Muscle layer of colon (tissue), 2 donors: ENCODE measurements at regions not wholly inside any gene's neighbourhood (a gene's known extent, or its start where the extent isn't known, plus 50 kb on each side); places are given as distances from the start of the nearest gene placed in this dataset.

Experiments
- H3K27ac ChIP-seq: one replicate; pipeline ENCODE4 v1.7.0; 2013; ENCODE audit warnings: low read depth, mild to moderate bottlenecking, low read length, moderate library complexity
- H3K27me3 ChIP-seq, 2 donors: one replicate each; pipeline ENCODE4 v1.7.0; 2013; ENCODE audit warnings: low read length in 2 of 2, mild to moderate bottlenecking in 2 of 2; ENCODE audit not compliant: insufficient read depth in 2 of 2, control insufficient read depth in 1 of 2
- H3K36me3 ChIP-seq: one replicate; pipeline ENCODE4 v1.7.0; 2013; ENCODE audit warnings: mild to moderate bottlenecking, low read length; ENCODE audit not compliant: insufficient read depth
- H3K4me1 ChIP-seq: one replicate; pipeline ENCODE4 v1.7.0; 2013; ENCODE audit warnings: mild to moderate bottlenecking, low read length; ENCODE audit not compliant: insufficient read depth
- H3K4me3 ChIP-seq, 2 donors: one replicate each; pipeline ENCODE4 v1.7.0; 2013; ENCODE audit warnings: low read length in 2 of 2, low read depth in 1 of 2, mild to moderate bottlenecking in 1 of 2, moderate library complexity in 1 of 2
- H3K9ac ChIP-seq: one replicate; pipeline ENCODE4 v1.7.0; 2013; ENCODE audit warnings: low read length
- H3K9me3 ChIP-seq: one replicate; pipeline ENCODE4 v1.7.0; 2013; ENCODE audit warnings: mild to moderate bottlenecking, low read length
- donor health status: abdominal sarcoma.
- donor health status: Adenocarcinoma of cecum.

DNA sequence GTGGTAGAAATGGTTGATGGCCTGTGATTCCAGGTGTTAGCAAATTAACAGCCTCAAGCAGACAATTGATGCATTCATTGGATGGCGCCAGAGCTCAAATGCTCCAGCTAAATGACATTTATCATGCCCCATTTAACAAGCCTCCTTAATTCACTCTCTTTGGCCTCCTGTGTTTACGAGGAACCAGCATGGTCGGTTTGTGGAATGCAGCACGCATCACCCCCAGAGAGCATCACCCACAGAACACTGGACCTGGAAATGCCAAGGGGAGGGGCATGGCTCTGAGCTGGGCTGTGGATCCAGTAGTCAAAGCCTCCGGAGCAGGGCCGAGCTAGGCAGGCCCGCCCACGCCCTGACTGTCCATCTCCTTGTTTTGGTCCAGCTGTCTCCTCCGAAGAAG lies 434.0 kb downstream of the GADD45G start:
- Histone ChIP-seq H3K9me3 (no peaks in the 10 kb centered on the region), H3K4me1 (no peaks in the 10 kb centered on the region)

DNA sequence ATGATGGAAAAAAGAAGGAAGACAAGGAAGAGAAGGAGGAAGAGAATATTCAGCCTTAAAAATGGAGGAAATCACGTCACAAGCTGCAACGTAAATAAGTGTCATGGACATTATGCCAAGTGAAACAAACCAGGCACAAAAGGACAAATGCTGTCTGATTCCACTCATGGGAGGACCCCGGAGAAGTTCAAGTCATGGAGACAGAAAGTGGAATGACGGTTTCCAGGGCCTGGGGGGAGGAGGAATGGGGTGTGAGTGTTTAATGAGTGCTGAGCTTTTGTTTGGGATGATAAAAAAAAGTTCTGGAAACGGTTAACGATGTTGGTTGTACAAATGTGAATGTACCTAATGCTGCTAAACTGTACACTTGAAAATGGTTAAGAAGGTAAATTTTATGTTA lies 439.5 kb downstream of the GADD45G start:
- no peak overlapping the region for H3K27ac ChIP-seq
- no peak overlapping the region for H3K9ac ChIP-seq
- H3K36me3 ChIP-seq = no peaks in the 10 kb centered on the region
- H3K9me3 ChIP-seq = no peaks in the 10 kb centered on the region
- no peaks in the 10 kb centered on the region for H3K27me3 ChIP-seq
- H3K4me3 ChIP-seq = no peak overlapping the region
- H3K4me1 ChIP-seq = peaks cover 5% of the 10 kb centered on the region

More for the DNA sequence above, 434.0 kb downstream of the GADD45G start:
- Histone ChIP-seq H3K27me3 (no peaks in the 10 kb centered on the region), H3K4me3 (no peak overlapping the region), H3K9ac (no peak overlapping the region), H3K27ac (no peak overlapping the region), H3K36me3 (no peaks in the 10 kb centered on the region)

DNA sequence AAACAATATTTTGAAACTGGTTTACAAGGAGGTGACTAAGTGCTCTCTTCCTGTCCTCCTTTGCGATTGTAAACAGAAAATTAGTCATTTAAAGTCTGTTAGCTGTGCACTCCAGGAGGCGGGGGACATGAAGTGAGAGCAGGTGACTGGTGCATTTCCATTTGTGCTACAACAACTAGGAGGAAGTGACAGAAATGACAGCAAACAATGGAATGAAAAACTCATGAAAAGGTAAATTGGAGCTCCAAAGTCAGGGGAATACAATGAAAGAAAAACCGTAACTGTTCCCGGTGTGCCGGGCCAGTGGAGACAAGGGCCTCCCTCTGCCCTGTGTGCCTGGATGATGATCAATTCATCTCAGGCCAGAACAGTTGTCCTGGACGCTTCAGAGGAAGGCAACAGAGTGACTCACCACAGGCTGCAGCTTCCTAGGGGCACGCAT lies 439.9 kb downstream of the GADD45G start:
- Histone ChIP-seq H3K27me3 (no peaks in the 10 kb centered on the region), H3K27ac (no peak overlapping the region)

DNA sequence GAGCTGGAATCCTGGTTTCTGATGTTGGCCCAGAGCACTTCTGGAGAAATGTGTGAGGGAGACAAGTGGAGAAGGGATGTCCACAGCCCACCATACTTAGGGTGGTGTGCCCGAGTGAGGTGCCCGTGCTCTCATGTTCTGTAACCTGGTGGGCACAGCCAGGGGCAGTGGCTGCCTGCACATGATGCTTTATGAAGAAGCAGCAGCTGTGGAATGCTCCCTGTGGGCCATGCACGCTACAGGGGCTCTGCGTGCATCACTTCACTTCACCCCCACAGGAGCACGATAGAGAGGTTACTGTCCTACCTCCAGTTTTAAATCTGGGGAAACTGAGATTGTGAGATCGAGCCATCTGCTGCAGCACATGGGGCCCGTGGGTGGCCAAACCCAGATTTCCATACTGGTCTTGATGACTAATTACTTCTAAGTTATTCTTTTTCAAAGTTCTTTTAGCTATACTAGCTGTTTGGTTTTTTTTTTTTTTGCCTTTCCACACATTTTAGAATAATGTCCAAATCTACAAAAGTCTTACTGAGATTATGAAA lies 441.6 kb downstream of the GADD45G start:
- Histone ChIP-seq H3K4me3 (no peak overlapping the region), H3K36me3 (no peaks in the 10 kb centered on the region), H3K9ac (no peak overlapping the region), H3K9me3 (no peaks in the 10 kb centered on the region), H3K4me1 (peaks cover 5% of the 10 kb centered on the region), H3K27me3 (no peaks in the 10 kb centered on the region), H3K27ac (no peak overlapping the region)

More for the DNA sequence above, 439.9 kb downstream of the GADD45G start:
- Histone ChIP-seq H3K9ac (no peak overlapping the region), H3K4me1 (peaks cover 5% of the 10 kb centered on the region), H3K36me3 (no peaks in the 10 kb centered on the region), H3K4me3 (no peak overlapping the region), H3K9me3 (no peaks in the 10 kb centered on the region)

DNA sequence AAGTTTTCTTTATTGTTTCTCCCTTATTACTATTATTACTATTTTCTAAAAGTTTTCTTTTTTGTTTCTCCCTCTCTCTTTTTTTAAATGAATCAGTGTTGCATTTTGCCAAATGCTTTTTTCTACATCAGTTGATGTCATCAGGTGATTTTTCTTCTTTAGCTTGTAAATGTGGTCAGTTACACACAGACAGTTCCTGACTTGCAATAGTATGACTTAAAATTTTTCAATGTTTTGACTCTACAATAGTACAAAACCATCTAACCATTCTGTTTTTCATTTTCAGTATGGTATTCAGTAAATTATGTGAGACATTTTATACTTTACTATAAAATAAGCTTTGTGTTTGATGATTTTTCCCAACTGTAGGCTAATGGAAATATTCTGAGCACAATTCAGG lies 443.0 kb downstream of the GADD45G start:
- no peak overlapping the region for H3K4me3 ChIP-seq
- no peak overlapping the region for H3K27ac ChIP-seq

DNA sequence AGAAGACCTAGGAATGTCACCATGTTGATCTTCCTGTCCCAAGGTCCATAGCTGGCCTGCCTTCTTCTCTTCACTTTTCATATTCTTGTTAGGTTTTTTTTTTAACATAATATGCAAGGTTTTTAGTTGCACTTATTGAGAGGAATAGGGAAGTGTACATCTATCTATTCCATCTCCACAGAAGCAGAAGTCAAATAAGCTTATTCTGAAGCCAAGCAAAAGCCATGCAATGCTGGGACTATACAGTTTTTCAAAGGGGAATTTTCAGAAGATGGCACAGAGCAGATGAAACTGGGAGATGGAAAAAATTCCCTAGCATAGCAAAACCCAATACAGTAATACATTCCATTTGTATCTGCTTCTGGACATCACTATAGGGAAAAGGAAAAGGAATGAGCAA lies 447.6 kb downstream of the GADD45G start:
- H3K36me3 ChIP-seq = no peaks in the 10 kb centered on the region
- no peak overlapping the region for H3K9ac ChIP-seq
- H3K4me1 ChIP-seq = no peaks in the 10 kb centered on the region
- H3K4me3 ChIP-seq = no peak overlapping the region
- no peak overlapping the region for H3K27ac ChIP-seq
- no peaks in the 10 kb centered on the region for H3K9me3 ChIP-seq
- H3K27me3 ChIP-seq = no peaks in the 10 kb centered on the region

More for the DNA sequence above, 443.0 kb downstream of the GADD45G start:
- H3K4me1 ChIP-seq = peaks cover 5% of the 10 kb centered on the region
- H3K9ac ChIP-seq = no peak overlapping the region
- no peaks in the 10 kb centered on the region for H3K9me3 ChIP-seq
- H3K36me3 ChIP-seq = no peaks in the 10 kb centered on the region
- H3K27me3 ChIP-seq = no peaks in the 10 kb centered on the region

DNA sequence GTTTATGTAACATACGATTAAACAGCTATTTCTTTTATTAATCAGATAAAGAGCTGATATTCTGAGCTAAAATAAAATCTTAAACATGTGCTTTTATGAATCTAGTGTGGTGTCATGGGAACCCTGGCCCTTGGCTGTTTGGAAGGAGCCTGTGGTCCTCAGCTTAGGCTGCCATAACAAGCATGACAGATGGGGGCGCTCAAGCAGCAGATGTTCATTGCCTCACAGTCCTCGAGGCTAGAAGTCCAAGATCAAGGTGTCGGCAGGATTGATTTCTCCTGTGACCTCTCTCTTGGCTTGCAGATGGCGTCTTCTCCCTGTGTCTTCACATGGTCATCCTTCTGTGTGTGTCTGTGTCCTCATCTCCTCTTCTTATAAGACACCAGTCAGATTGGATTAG lies 448.2 kb downstream of the GADD45G start:
- no peaks in the 10 kb centered on the region for H3K9me3 ChIP-seq
- H3K4me1 ChIP-seq = no peaks in the 10 kb centered on the region
- no peak overlapping the region for H3K9ac ChIP-seq
- H3K27ac ChIP-seq = no peak overlapping the region
- no peaks in the 10 kb centered on the region for H3K36me3 ChIP-seq
- H3K27me3 ChIP-seq = no peaks in the 10 kb centered on the region
- H3K4me3 ChIP-seq = no peak overlapping the region

DNA sequence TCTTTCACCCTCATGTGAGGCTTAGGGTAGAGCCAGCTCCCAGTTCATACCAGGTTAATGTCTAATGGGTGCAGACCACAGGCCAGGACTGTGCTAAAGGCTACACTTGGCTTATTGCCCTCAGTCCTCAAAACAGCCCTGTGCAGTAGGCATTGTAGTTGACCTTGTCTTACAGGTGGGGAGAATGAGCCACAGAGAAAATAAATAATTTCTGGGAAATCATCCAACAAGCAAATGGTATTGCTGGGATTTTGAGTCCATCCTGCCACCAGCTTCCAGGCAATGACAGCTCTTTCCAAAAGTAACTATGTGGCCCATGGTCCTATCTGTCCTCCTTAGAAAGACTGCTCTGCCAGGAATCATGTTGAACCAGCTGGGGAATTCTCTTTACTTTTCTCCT lies 450.0 kb downstream of the GADD45G start:
- Histone ChIP-seq H3K9me3 (no peaks in the 10 kb centered on the region), H3K9ac (no peak overlapping the region), H3K4me1 (no peaks in the 10 kb centered on the region), H3K4me3 (no peak overlapping the region), H3K36me3 (no peaks in the 10 kb centered on the region), H3K27ac (no peak overlapping the region), H3K27me3 (no peaks in the 10 kb centered on the region)

DNA sequence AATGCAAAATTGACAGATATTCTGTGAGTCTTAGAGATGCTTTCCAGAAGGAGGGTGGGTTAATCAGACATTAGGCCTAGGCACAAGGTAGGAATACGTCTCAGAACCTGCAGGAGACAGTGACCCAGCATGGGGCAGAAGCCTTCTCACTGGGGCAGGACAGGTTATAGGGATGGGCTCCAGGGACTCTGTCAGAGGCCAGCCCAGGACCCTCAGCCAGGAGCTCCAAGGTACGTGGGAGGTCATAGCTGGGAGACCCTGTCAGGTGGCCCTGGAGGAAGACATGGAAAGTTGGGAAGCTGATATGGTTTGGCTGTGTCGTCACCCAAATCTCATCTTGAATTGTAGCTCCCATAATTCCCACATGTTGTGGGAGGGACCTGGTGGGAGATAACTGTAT lies 450.4 kb downstream of the GADD45G start:
- no peaks in the 10 kb centered on the region for H3K4me1 ChIP-seq
- no peaks in the 10 kb centered on the region for H3K9me3 ChIP-seq
- no peak overlapping the region for H3K9ac ChIP-seq
- H3K36me3 ChIP-seq = no peaks in the 10 kb centered on the region
- H3K27ac ChIP-seq = no peak overlapping the region
- H3K27me3 ChIP-seq = no peaks in the 10 kb centered on the region
- no peak overlapping the region for H3K4me3 ChIP-seq

DNA sequence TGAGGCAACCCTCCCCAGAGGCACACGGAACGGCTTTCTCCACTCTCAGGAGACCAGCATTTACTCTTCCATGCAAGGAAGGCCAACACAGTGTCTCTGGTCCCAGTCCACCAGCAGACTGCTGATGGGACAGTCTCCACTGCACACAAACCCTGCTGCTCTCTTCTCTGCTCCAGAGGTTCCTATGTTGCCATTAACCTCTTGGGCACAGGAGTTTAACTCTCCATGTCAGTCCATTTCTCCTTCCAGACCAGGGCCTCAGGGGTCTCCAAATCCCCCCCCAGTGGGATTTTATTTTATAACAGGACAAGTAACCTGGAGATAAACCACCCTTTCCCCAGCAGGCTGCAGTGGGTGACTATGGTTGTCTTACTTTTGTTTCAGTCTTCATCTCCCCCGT lies 452.5 kb downstream of the GADD45G start:
- Histone ChIP-seq H3K9ac (no peak overlapping the region), H3K4me3 (no peak overlapping the region), H3K27me3 (no peaks in the 10 kb centered on the region), H3K4me1 (no peaks in the 10 kb centered on the region), H3K36me3 (no peaks in the 10 kb centered on the region), H3K9me3 (no peaks in the 10 kb centered on the region), H3K27ac (no peak overlapping the region)

DNA sequence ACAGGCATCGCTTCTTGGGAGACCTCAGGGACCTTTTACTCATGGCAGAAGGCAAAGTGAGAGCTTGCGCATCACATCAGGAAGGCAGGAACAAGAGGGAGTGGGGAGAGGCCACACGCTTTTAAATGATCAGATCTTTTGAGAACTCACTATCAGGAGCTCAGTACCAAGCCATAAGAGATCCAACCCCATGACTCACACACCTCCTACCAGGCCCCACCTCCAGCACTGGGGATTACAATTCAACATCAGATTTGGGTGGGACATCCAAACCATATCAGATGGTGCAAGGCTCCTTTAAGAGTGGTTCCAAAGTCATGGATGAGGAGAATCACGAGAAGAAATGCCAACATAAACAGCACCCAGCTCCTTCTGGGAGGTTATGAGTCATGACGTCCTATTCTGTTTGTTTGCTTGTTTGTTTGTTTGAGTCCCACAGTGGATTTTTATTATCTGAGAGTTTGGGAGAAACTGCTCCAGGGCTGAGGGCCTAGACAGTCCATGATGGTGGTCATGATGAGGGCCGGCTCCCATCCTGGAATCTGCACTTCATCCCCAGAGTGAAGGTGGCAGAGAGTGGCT lies 453.5 kb downstream of the GADD45G start:
- H3K4me3 ChIP-seq = no peak overlapping the region
- no peak overlapping the region for H3K9ac ChIP-seq
- H3K36me3 ChIP-seq = no peaks in the 10 kb centered on the region
- no peaks in the 10 kb centered on the region for H3K9me3 ChIP-seq
- no peaks in the 10 kb centered on the region for H3K4me1 ChIP-seq
- no peaks in the 10 kb centered on the region for H3K27me3 ChIP-seq
- H3K27ac ChIP-seq = no peak overlapping the region

DNA sequence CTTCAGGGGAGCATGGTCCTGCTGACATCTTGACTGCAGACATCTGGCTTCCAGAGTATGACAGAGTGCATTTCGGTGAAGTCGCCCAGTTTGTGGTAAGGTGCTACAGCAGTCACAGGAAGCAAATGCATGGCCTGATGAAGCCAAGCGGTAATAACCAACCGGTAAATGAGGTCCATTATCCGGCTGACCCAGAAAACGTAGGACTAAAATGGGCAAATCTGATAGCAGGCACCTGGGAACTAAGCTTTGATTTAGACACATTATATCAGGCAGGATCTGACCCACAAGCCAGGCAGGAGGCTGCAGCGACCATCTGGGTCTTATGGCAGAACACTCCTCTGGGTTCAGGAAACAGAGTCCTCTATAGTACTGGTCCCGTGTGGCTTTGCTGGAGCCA lies 454.6 kb downstream of the GADD45G start:
- H3K4me1 ChIP-seq = no peaks in the 10 kb centered on the region
- H3K9me3 ChIP-seq = no peaks in the 10 kb centered on the region
- no peaks in the 10 kb centered on the region for H3K36me3 ChIP-seq
- H3K4me3 ChIP-seq = no peak overlapping the region
- H3K27ac ChIP-seq = no peak overlapping the region
- H3K9ac ChIP-seq = no peak overlapping the region
- H3K27me3 ChIP-seq = no peaks in the 10 kb centered on the region
